ENCODE measurements at regions not wholly inside any gene's neighbourhood (a gene's known extent, or its start where the extent isn't known, plus 50 kb on each side); places are given as distances from the start of the nearest gene placed in this dataset.
"Not testable (repeated sequence)": the region's sequence is repeated elsewhere in the genome, so short reads cannot be mapped to it uniquely, and the experiment has no call there.

- TSS peak; percentile 47 for BruUV-seq (replicated peaks)
Measured at GRCh38 chr1:161447040-161447759, 58.1 kb upstream of the FCGR2A start.

DNA sequence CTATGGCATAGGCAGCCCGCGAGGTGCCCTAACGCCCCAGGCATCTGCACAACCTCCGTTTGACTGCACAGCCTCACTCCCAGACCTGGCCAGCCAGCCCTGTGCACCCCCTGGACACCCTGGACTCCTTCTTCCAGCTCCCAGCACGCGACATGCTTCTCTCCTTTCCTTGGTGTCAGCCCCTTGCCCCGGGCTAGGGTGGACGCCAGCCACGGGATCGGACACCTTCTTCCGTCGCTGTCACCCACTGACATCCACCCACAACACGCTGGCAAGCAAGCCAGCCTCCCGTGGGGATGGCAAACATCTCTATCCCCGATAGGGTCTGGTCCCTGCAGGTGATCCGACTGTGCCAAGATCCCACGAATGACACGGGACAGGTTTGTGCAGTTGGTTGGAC lies 60.5 kb upstream of the FCGR2A start:
- ATAC-seq; H3K9me2 ChIP-seq (ENCODE audit: insufficient read depth); H3K27me3 ChIP-seq (ENCODE audit: insufficient read depth, low read length); intact Hi-C loops (cut with micrococcal nuclease); H3K4me1 ChIP-seq (ENCODE audit: control insufficient read depth in 1 of 2, insufficient read depth in 2 of 2, low read length in 2 of 2); H3K9me3 ChIP-seq (ENCODE audit: control insufficient read depth in 1 of 2, insufficient read depth in 1 of 2, low read depth in 1 of 2, low read length in 2 of 2); RAD21 ChIA-PET (ENCODE audit: low non-redundant PET in 1 of 2, low total read pairs in 2 of 2, uncharacterized antibody in 2 of 2, unreplicated experiment in 2 of 2); POLR2A ChIA-PET; H3K79me2 ChIP-seq (ENCODE audit: insufficient read depth, low read length); H3K4me2 ChIP-seq (ENCODE audit: low read length); CTCF ChIA-PET; H4K20me1 ChIP-seq (ENCODE audit: insufficient read depth); H3K9ac ChIP-seq (ENCODE audit: low read length); H3K4me3 ChIP-seq (replicated peaks in 1 of 2; ENCODE audit: low read depth in 1 of 2, low read length in 2 of 2); DNase-seq (ENCODE audit: low read depth, low spot score); BruUV-seq (replicated peaks); H3K27ac ChIP-seq (ENCODE audit: low read depth, low read length); H3K36me3 ChIP-seq (ENCODE audit: control insufficient read depth in 1 of 2, insufficient read depth in 2 of 2, low read length in 2 of 2); H2AFZ ChIP-seq (ENCODE audit: low read depth, low read length, poor library complexity, severe bottlenecking): not testable (repeated sequence)

More at GRCh38 chr1:161447040-161447759, 58.1 kb upstream of the FCGR2A start:
- RAD21 ChIA-PET (ENCODE audit: low non-redundant PET in 1 of 2, low total read pairs in 2 of 2, uncharacterized antibody in 2 of 2, unreplicated experiment in 2 of 2); CTCF ChIA-PET; H3K27me3 ChIP-seq (ENCODE audit: insufficient read depth, low read length); H3K27ac ChIP-seq (ENCODE audit: low read depth, low read length); H2AFZ ChIP-seq (ENCODE audit: low read depth, low read length, poor library complexity, severe bottlenecking); DNase-seq (ENCODE audit: low read depth, low spot score); H3K9me2 ChIP-seq (ENCODE audit: insufficient read depth); H3K4me1 ChIP-seq (ENCODE audit: control insufficient read depth in 1 of 2, insufficient read depth in 2 of 2, low read length in 2 of 2); H3K79me2 ChIP-seq (ENCODE audit: insufficient read depth, low read length); POLR2A ChIA-PET; H3K4me3 ChIP-seq (replicated peaks in 1 of 2; ENCODE audit: low read depth in 1 of 2, low read length in 2 of 2); H4K20me1 ChIP-seq (ENCODE audit: insufficient read depth); H3K36me3 ChIP-seq (ENCODE audit: control insufficient read depth in 1 of 2, insufficient read depth in 2 of 2, low read length in 2 of 2); H3K9ac ChIP-seq (ENCODE audit: low read length); H3K9me3 ChIP-seq (ENCODE audit: control insufficient read depth in 1 of 2, insufficient read depth in 1 of 2, low read depth in 1 of 2, low read length in 2 of 2); intact Hi-C loops (cut with micrococcal nuclease); H3K4me2 ChIP-seq (ENCODE audit: low read length): not testable (repeated sequence)
- ATAC-seq = peak; percentile 72

GRCh38 chr1:161444255-161444654 lies 61.0 kb upstream of the FCGR2A start:
- DNase-seq (ENCODE audit: low read depth, low spot score); H3K36me3 ChIP-seq (ENCODE audit: control insufficient read depth in 1 of 2, insufficient read depth in 2 of 2, low read length in 2 of 2); H3K4me2 ChIP-seq (ENCODE audit: low read length); H3K27ac ChIP-seq (ENCODE audit: low read depth, low read length); H2AFZ ChIP-seq (ENCODE audit: low read depth, low read length, poor library complexity, severe bottlenecking); H4K20me1 ChIP-seq (ENCODE audit: insufficient read depth); RAD21 ChIA-PET (ENCODE audit: low non-redundant PET in 1 of 2, low total read pairs in 2 of 2, uncharacterized antibody in 2 of 2, unreplicated experiment in 2 of 2); H3K9me2 ChIP-seq (ENCODE audit: insufficient read depth); POLR2A ChIA-PET; CTCF ChIA-PET; H3K27me3 ChIP-seq (ENCODE audit: insufficient read depth, low read length); BruUV-seq (replicated peaks); H3K9ac ChIP-seq (ENCODE audit: low read length); H3K79me2 ChIP-seq (ENCODE audit: insufficient read depth, low read length); ATAC-seq; H3K4me3 ChIP-seq (replicated peaks in 1 of 2; ENCODE audit: low read depth in 1 of 2, low read length in 2 of 2); H3K9me3 ChIP-seq (ENCODE audit: control insufficient read depth in 1 of 2, insufficient read depth in 1 of 2, low read depth in 1 of 2, low read length in 2 of 2); intact Hi-C loops (cut with micrococcal nuclease): not testable (repeated sequence)
- peaks cover 4 to 11% of the 10 kb centered on the region in 2 experiments; a peak in 3 of 4 replicates for H3K4me1 ChIP-seq (ENCODE audit: control insufficient read depth in 1 of 2, insufficient read depth in 2 of 2, low read length in 2 of 2)

All from HCT116 (cell line).